NCI-H524 (cell line): ENCODE measurements at regions not wholly inside any gene's neighbourhood (a gene's known extent, or its start where the extent isn't known, plus 50 kb on each side); places are given as distances from the start of the nearest gene placed in this dataset.
"Not testable (repeated sequence)": the region's sequence is repeated elsewhere in the genome, so short reads cannot be mapped to it uniquely, and the experiment has no call there.

Experiments used
- DNase-seq, 2 experiments: peaks; one replicate each; lab custom pipeline; 2025; lab: John Stamatoyannopoulos, UW

GRCh38 chr2:59798687-59799232, 754.7 kb downstream of the BCL11A start:
- DNase-seq: no peak

DNA sequence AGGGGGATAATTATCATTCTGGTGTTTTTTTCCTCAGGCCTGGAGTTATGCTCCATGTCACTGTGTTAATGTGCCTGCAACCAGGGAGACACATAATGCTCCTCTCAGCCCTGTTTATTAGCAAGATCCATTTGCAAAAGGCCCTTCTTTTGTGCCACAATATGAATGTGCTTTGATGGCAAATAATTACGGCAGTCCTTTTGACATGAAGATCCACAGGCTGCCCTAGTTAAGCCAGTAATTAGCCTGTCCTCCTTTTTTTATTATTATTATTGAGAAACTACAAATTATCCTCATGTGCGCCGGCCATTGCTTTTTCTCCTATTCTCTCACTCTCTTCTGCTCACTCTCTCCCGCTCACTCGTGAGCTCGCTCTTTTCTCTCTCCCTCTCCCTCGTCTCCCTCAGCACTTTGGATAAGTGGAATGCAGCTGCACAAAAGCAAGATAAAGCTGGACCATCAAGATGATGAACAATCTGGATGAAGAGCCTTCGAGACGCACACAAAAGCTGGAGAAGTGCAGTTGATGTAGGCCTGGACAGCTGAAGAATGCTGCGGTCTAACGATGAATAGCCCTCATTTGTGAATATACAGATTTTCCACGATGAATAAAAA, 762.3 kb downstream of the BCL11A start:
- DNase-seq: no peak

DNA sequence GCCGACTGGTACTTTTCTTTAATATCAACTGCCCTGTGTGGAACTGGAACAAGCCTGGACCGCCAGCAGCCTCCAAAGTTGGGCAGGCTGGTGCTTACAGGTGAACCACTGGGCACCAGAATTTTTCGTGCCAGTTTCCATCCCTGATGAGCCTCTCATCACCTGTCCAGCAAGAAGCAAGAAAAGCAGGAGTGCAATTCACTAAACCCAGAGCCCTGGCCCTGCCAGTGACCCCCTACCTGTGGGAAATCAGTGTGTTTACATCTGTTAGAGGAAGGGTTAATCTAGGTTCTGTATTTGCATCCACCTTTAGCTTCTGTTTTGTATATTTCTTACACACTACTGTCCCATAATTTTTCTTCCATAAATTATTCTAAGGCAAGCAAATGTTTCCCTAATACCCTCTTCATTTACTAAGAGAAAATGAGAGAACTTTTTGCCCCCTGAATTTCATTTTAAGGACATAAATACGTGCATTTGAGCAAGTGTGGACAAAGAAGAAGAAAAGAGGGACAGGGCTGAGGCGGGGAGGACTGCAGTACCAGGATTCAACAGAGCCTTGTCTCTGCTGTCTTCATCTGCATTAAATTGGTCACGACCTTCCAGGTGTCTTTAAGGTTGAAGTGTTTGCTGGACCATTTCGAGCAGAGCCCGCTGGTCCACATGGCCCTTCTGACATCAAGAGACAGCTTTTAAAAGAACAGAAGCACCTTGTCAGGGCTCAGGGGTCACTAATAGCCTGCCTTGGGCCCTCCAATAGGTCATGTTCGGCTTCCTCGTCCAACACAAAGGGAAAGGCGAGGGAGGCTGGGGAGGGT, 763.1 kb downstream of the BCL11A start:
- no peak for DNase-seq

- DNase-seq: no peak
Observed at GRCh38 chr2:59789523-59789922, 763.9 kb downstream of the BCL11A start.

DNA sequence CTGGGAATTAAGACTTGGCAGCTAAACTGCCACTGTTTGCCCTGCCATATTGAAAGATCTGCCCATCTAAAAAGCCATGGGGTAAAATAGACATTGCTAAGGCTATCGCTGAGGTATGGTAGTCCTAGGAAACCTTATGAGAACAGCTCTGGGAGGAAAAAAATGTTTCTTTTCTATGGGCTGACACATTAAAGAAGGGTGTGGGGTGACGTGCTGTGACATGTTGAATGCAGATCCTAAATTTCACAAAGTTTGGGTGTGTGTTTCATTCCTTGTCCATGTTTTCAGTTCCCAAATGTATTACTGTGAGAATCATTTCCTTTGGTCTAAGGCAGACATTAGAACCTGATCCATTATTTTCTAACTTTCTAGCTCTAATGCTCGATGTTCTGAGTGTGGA, 766.4 kb downstream of the BCL11A start:
- DNase-seq: no peak

GRCh38 chr2:59786684-59787083, 766.8 kb downstream of the BCL11A start:
- DNase-seq: no peak

DNA sequence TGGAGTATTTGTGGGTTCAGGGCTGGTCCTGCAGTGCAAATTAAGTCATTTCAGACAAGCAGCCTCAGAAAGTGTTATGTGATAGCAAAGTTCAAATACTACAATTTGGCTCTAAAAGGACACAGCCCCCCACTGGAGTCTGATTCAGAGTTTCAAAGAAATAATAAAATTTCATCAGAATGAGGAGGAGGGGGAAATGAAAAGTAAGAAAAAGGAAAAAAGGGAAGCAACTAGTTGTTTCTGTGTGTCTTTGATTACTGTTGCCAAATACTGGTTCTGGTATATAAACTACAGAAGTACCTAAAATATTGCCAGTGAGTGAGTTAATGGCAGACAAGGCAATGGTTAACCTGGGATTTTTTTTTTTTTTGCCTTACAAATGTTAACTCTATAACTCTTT, 773.9 kb downstream of the BCL11A start:
- no peak for DNase-seq

DNA sequence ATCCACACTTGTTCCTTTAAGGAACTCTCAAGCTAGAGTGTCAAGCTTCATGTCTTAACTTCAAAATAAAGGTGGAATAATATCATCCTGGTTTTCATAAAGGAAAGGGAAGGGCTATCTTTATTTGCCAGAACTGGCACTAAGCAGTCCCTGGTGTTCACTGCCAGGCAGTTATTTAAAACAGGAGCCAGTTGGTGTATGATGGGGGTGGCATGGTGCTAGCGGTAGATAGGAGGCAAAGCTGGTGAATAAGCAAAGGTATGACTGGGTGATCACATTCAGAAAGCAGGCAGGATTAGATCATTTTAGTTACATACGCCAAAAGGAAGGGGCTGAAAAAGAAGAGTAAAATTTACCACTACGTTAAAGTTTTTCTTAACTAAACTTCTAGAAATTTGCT, 776.3 kb downstream of the BCL11A start:
- DNase-seq: no peak

- no peak for DNase-seq
Observed at GRCh38 chr2:59776726-59777008, 776.8 kb downstream of the BCL11A start.

DNA sequence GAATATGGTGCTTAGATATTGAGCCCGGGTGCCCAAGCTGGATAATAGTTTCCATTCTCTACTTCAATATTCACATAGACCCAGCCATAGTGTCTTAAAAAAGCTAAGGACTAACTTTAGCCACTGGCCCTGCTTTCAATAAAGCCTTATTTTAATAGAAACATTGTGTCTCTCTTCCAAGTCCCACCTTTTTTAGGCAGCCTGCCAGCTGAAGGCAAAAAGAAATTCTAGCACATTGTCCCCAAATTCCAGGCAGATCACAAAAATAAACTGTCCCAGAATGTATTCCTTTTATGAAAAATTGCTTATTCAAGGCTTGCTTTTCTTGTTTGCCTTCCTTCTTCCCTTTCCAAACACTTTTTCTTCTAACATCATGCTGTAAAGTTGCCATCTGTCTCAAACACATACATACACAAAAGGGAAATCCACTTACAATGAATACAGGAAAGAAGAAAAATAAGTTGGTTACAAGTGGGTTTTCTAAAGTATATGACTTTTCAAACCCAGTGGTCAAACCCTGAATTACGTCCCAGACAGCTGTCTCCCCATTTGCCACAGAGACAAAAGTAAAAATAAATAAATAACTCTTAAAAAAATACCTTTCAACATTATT, 778.5 kb downstream of the BCL11A start:
- DNase-seq: no peak

- no peak for DNase-seq
Observed at GRCh38 chr2:59770651-59771050, 782.8 kb downstream of the BCL11A start.

DNA sequence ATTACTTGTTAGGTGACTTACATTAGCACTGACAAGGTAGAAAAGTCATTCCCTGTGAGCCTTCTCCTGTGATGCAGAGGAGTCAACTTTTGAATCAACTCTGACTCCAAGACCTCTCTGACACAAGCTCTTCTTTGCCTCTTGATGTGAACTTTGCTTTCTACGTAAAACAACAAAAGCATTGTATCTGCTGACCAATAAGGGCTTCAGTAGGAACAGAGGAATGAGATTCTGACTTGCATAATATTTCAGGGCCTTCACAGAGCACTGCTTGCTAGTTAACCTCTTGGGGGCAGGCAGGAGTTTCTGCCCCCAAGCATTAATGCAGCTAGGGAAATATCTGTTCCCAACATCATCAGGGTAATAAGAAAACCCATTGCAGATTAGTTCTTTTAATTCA, 791.5 kb downstream of the BCL11A start:
- DNase-seq: no peak

GRCh38 chr2:59756150-59756549, 797.3 kb downstream of the BCL11A start:
- DNase-seq: no peak

DNA sequence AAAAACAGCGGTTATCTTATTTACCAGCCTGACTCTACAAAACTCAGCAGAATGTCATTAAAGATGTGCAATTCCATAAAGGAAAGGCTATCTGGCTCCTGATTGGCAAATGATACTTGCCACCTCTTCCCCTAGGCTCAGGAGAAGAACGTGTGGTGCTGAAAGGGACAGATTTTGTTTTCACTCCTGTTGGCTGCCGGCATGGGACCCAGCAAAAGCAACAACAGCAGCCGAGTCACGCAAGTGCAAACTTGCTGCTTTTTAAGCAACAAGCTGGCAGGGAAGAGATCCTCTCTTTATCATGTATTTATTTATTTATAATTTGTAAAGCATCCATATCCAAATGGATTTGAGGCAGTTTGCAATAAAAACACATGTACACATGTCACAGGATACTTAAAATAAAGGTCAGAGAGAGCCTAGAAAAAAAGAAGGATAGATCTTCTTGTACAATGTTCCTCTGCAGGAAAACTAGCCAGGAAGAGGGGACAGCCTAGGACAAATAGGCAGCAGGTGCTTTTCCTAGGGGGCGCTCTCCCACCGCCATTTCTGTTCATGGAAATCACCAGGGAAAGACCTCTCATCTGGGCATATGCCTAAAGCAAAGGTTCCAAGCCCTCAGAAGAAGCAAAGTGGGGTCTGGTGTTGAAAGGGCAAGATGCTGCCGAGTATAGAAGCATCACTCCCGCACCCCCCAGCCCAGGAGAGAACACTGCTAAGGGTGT, 799.3 kb downstream of the BCL11A start:
- no peak for DNase-seq

DNA sequence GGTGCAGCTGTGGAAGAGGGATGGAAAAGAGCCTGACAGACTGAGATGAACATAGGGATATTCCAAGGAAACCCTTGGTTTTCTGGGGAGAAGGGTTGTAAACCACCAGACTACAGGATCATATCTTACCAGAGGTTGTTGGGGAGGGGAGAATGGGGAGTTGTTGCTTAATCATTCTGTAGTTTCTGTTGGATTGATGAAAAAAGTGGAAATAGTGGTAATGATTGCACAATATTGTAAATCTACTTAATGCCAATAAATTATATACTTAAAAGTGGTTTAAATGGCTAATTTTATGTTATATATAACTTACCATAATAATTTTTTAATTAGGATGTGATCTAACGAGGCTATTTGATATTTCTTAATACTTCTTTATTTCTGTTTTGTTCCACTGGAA, 800.9 kb downstream of the BCL11A start:
- no peak for DNase-seq

DNA sequence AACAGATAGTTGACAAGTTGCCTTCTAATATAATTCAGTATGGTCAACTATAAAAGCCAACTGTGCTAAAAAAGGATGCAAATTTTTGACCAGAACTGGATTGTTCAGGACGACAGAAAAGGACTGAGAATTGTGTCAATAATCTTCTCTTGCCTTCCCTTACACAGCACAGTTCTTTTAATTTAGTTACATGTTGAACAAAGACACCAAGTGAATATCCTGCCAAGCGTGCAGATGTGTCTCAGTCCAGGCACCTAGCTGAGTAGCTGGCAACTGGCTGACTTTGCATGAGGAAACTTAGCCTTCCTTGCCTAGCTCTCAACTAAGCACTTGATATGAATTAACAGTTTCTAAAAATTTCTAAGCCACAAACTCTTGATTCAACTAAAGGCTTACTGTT, 801.4 kb downstream of the BCL11A start:
- no peak for DNase-seq

- DNase-seq: not testable (repeated sequence)
Observed at GRCh38 chr2:59751214-59751613, 802.2 kb downstream of the BCL11A start.

DNA sequence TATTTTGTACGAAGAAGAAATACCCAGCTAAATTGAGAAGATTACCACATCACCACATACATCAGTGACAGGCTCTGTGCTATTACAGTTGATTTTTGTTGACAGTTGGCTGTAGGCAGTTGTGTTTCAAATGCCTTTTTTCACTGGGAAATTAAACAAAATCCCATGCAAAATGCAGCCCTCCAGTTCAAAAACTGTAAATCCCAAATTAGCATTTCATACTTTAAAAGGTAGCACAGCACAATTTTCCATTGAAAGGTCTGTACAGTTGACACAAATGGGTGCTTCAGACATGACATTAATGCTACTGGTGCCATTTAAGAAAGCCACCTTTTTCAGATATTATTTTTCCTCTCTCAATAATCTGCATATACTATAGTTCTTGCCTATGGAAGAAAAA, 807.2 kb downstream of the BCL11A start:
- no peak for DNase-seq

- no peak for DNase-seq
Observed at GRCh38 chr2:59745085-59745484, 808.4 kb downstream of the BCL11A start.

GRCh38 chr2:59744436-59744835, 809.0 kb downstream of the BCL11A start:
- no peak for DNase-seq

DNA sequence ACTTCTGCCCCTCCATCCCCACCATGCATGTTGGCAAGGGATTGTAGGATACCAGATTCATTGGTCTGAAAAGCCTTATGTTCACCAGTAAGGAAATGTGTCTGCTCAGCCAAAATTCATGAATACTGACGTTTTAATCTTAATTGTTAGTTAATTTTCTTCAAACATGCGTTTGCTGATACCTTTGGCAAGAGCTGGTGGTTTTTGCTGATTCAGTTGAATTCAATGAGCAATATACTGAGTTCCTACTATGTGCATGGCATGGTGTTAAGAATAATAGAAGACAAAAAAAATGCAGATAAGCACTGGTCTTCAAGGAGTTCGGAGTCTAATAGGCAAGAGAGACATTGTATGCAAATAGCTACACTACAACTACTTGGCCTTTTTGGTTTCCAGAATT, 811.6 kb downstream of the BCL11A start:
- no peak for DNase-seq

DNA sequence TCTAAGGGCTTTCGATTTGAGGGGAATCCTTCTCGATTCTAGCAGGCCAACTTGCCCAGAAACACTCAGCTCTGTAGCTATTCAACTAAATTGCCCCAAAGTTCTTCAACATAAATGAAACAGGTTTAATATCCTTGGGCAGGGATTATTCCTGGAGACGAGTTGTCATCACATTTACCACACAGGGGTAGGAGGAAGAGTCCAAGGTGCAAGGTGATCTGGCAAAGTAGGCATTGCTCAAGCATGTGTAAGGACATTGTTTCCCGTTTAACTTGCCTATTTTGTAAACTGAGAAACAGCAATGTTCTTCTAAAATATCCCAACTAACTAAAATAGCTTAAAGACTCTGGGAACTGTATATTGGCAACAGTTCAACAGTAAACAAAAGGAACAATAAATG, 814.3 kb downstream of the BCL11A start:
- DNase-seq: no peak

GRCh38 chr2:59737299-59737698, 816.2 kb downstream of the BCL11A start:
- DNase-seq: no peak
